ENCODE measurements at regions not wholly inside any gene's neighbourhood (a gene's known extent, or its start where the extent isn't known, plus 50 kb on each side); places are given as distances from the start of the nearest gene placed in this dataset.
"Not testable (repeated sequence)": the region's sequence is repeated elsewhere in the genome, so short reads cannot be mapped to it uniquely, and the experiment has no call there.

GRCh38 chr10:33862536-33863105 lies 528.2 kb upstream of the NRP1 start:
- DNase-seq (ENCODE audit: low read depth in 1 of 2, low spot score in 1 of 2): no peak

- DNase-seq (ENCODE audit: low read depth in 1 of 2, low spot score in 1 of 2): no peak
Measured at GRCh38 chr10:33861833-33862232, 527.4 kb upstream of the NRP1 start.

GRCh38 chr10:33861016-33861704 lies 526.7 kb upstream of the NRP1 start:
- DNase-seq (ENCODE audit: low read depth in 1 of 2, low spot score in 1 of 2): no peak

- DNase-seq (ENCODE audit: low read depth in 1 of 2, low spot score in 1 of 2): no peak
Measured at GRCh38 chr10:33860552-33860951, 526.1 kb upstream of the NRP1 start.

- no peak for DNase-seq (ENCODE audit: low read depth in 1 of 2, low spot score in 1 of 2)
Measured at GRCh38 chr10:33859319-33860022, 525.0 kb upstream of the NRP1 start.

- DNase-seq (ENCODE audit: low read depth in 1 of 2, low spot score in 1 of 2): no peak
Measured at GRCh38 chr10:33858326-33858725, 523.9 kb upstream of the NRP1 start.

GRCh38 chr10:33853221-33853620 lies 518.8 kb upstream of the NRP1 start:
- DNase-seq (ENCODE audit: low read depth in 1 of 2, low spot score in 1 of 2): not testable (repeated sequence)

- DNase-seq (ENCODE audit: low read depth in 1 of 2, low spot score in 1 of 2): no peak
Measured at GRCh38 chr10:33843379-33843778, 508.9 kb upstream of the NRP1 start.

- no peak for DNase-seq (ENCODE audit: low read depth in 1 of 2, low spot score in 1 of 2)
Measured at GRCh38 chr10:33841678-33842077, 507.2 kb upstream of the NRP1 start.

- DNase-seq (ENCODE audit: low read depth in 1 of 2, low spot score in 1 of 2): no peak
Measured at GRCh38 chr10:33838731-33839130, 504.3 kb upstream of the NRP1 start.

- no peak for DNase-seq (ENCODE audit: low read depth in 1 of 2, low spot score in 1 of 2)
Measured at GRCh38 chr10:33837736-33838135, 503.3 kb upstream of the NRP1 start.

GRCh38 chr10:33835556-33835955 lies 501.1 kb upstream of the NRP1 start:
- no peak for DNase-seq (ENCODE audit: low read depth in 1 of 2, low spot score in 1 of 2)

- no peak for DNase-seq (ENCODE audit: low read depth in 1 of 2, low spot score in 1 of 2)
Measured at GRCh38 chr10:33833566-33833965, 499.1 kb upstream of the NRP1 start.

- DNase-seq (ENCODE audit: low read depth in 1 of 2, low spot score in 1 of 2): no peak
Measured at GRCh38 chr10:33832124-33832787, 497.8 kb upstream of the NRP1 start.

GRCh38 chr10:33831591-33831990 lies 497.1 kb upstream of the NRP1 start:
- DNase-seq (ENCODE audit: low read depth in 1 of 2, low spot score in 1 of 2): no peak

- DNase-seq (ENCODE audit: low read depth in 1 of 2, low spot score in 1 of 2): not testable (repeated sequence)
Measured at GRCh38 chr10:33829899-33830298, 495.4 kb upstream of the NRP1 start.

- DNase-seq (ENCODE audit: low read depth in 1 of 2, low spot score in 1 of 2): no peak
Measured at GRCh38 chr10:33828592-33828991, 494.1 kb upstream of the NRP1 start.

GRCh38 chr10:33826186-33826585 lies 491.7 kb upstream of the NRP1 start:
- no peak for DNase-seq (ENCODE audit: low read depth in 1 of 2, low spot score in 1 of 2)

- no peak for DNase-seq (ENCODE audit: low read depth in 1 of 2, low spot score in 1 of 2)
Measured at GRCh38 chr10:33822774-33823173, 488.3 kb upstream of the NRP1 start.

GRCh38 chr10:33820531-33820930 lies 486.1 kb upstream of the NRP1 start:
- DNase-seq (ENCODE audit: low read depth in 1 of 2, low spot score in 1 of 2): no peak

GRCh38 chr10:33819206-33819605 lies 484.7 kb upstream of the NRP1 start:
- DNase-seq (ENCODE audit: low read depth in 1 of 2, low spot score in 1 of 2): no peak

GRCh38 chr10:33818343-33818742 lies 483.9 kb upstream of the NRP1 start:
- DNase-seq (ENCODE audit: low read depth in 1 of 2, low spot score in 1 of 2): no peak

Data from activated T-helper 1 cell treated with anti-CD3 and anti-CD28 coated beads, Interleukin-2, amount 50 U/mL, for 16 hours (primary cell).